Ishikawa (cell line): ENCODE measurements at regions not wholly inside any gene's neighbourhood (a gene's known extent, or its start where the extent isn't known, plus 50 kb on each side); places are given as distances from the start of the nearest gene placed in this dataset.

ENCODE experiments used
- CEBPB ChIP-seq: IDR thresholded peaks from 2 replicates; pipeline ENCODE4 v1.6.1; 2012
- CREB1 ChIP-seq: IDR thresholded peaks from 2 replicates; pipeline ENCODE4 v1.6.1; 2012; ENCODE audit warnings: low read depth
- EGR1 ChIP-seq: IDR thresholded peaks from 2 replicates; pipeline ENCODE4 v1.6.1; 2012
- EP300 ChIP-seq: IDR thresholded peaks from 2 replicates; pipeline ENCODE4 v1.6.1; 2012; ENCODE audit warnings: borderline replicate concordance
- FOXM1 ChIP-seq: IDR thresholded peaks from 2 replicates; pipeline ENCODE4 v1.6.1; 2012; ENCODE audit warnings: low read depth, borderline replicate concordance
- MAX ChIP-seq: IDR thresholded peaks from 2 replicates; pipeline ENCODE4 v1.6.1; 2012
- NFIC ChIP-seq: IDR thresholded peaks from 2 replicates; pipeline ENCODE4 v1.6.1; 2012
- RAD21 ChIP-seq: IDR thresholded peaks from 2 replicates; pipeline ENCODE4 v1.6.1; 2012; ENCODE audit warnings: low read depth
- REST ChIP-seq: IDR thresholded peaks from 2 replicates; pipeline ENCODE4 v1.6.1; 2012; ENCODE audit warnings: low read depth, mild to moderate bottlenecking
- TAF1 ChIP-seq: IDR thresholded peaks from 2 replicates; pipeline ENCODE4 v1.6.1; 2012; ENCODE audit warnings: low read depth, mild to moderate bottlenecking
- TCF12 ChIP-seq: IDR thresholded peaks from 2 replicates; pipeline ENCODE4 v1.6.1; 2012; ENCODE audit warnings: low read depth
- TEAD4 ChIP-seq: IDR thresholded peaks from 2 replicates; pipeline ENCODE4 v1.6.1; 2012
- USF1 ChIP-seq: IDR thresholded peaks from 2 replicates; pipeline ENCODE4 v1.6.1; 2012
- YY1 ChIP-seq: IDR thresholded peaks from 2 replicates; pipeline ENCODE4 v1.6.1; 2012; ENCODE audit warnings: low read depth
- ZBTB7A ChIP-seq: IDR thresholded peaks from 2 replicates; pipeline ENCODE4 v1.6.1; 2012; ENCODE audit warnings: low read depth

- TF ChIP-seq CREB1 (no peak), CEBPB (no peak), USF1 (no peak), RAD21 (no peak), EGR1 (no peak), FOXM1 (no peak), REST (no peak), TAF1 (no peak), YY1 (no peak), TCF12 (no peak), EP300 (no peak), ZBTB7A (no peak), NFIC (no peak), TEAD4 (no peak), MAX (no peak)
Measured at GRCh38 chr6:40759264-40759663, 172.1 kb upstream of the LRFN2 start.

- TF ChIP-seq MAX (no peak), CEBPB (no peak), TCF12 (no peak), FOXM1 (no peak), NFIC (no peak), CREB1 (no peak), TEAD4 (no peak), EP300 (no peak), YY1 (no peak), RAD21 (no peak), TAF1 (no peak), ZBTB7A (no peak), REST (no peak), EGR1 (no peak), USF1 (no peak)
Measured at GRCh38 chr6:40755749-40756452, 168.7 kb upstream of the LRFN2 start.

GRCh38 chr6:40755046-40755681, 168.0 kb upstream of the LRFN2 start:
- TF ChIP-seq REST (no peak), TCF12 (no peak), ZBTB7A (no peak), FOXM1 (no peak), USF1 (no peak), CREB1 (no peak), EGR1 (no peak)

- TF ChIP-seq CEBPB (no peak), TAF1 (no peak), CREB1 (no peak), REST (no peak), TCF12 (no peak), EP300 (no peak), USF1 (no peak), RAD21 (no peak)
Measured at GRCh38 chr6:40754461-40755045, 167.4 kb upstream of the LRFN2 start.
